Adrenal gland (tissue), 9 donors: ENCODE measurements at regions not wholly inside any gene's neighbourhood (a gene's known extent, or its start where the extent isn't known, plus 50 kb on each side); places are given as distances from the start of the nearest gene placed in this dataset.
A peak's percentile ranks its signal among the peaks of the same experiment; 100 is the strongest.

Experiments
- DNase-seq, 7 donors: peaks; one replicate each; pipeline ENCODE4 v3.0.0-alpha.2; 2019 to 2020
- H3K27ac ChIP-seq, 5 donors: fragments of 200-600 bp; sonication (generic) in 4 of 5; 1 replicate in 3 of 5; 2 replicates in 2 of 5; pipeline versions ENCODE4 v1.5.1 to v1.8.0; 2016 to 2020; ENCODE audit warnings: mild to moderate bottlenecking in 1 of 5
- H3K27me3 ChIP-seq: fragments of 200-600 bp; 2 replicates; pipeline ENCODE4 v1.8.0; 2021
- H3K36me3 ChIP-seq, 2 donors: fragments of 200-600 bp; replicated peaks in 1 of 2; 1 replicate in 1 of 2; 2 replicates in 1 of 2; pipeline versions ENCODE4 v1.5.1 to v1.8.0; 2018 to 2022
- H3K4me1 ChIP-seq, 2 donors: fragments of 200-600 bp; replicated peaks in 1 of 2; 1 replicate in 1 of 2; 2 replicates in 1 of 2; pipeline versions ENCODE4 v1.5.1 to v1.8.0; 2018 to 2021
- H3K4me3 ChIP-seq, 4 donors: fragments of 200-600 bp; sonication (generic) in 3 of 4; one replicate each; pipeline ENCODE4 v1.5.1; 2016 to 2018
- H3K9me3 ChIP-seq, 3 donors: fragments of 200-600 bp; sonication (generic) in 1 of 3; replicated peaks in 1 of 3; 1 replicate in 2 of 3; 2 replicates in 1 of 3; pipeline versions ENCODE4 v1.5.1 to v1.8.0; 2016 to 2021
- CTCF ChIP-seq, 6 experiments: fragments of 450-650 bp in 4 of 6; fragments of 200-600 bp in 2 of 6; sonication (generic) in 1 of 6; IDR thresholded peaks; 1 replicate in 5 of 6; 2 replicates in 1 of 6; pipeline versions ENCODE4 v1.5.1 to v1.8.0; 2016 to 2021; ENCODE audit warnings: antibody characterized with exemption in 6 of 6, mild to moderate bottlenecking in 2 of 6, moderate library complexity in 1 of 6
- POLR2A ChIP-seq, 2 donors: fragments of 450-650 bp; IDR thresholded peaks; one replicate each; pipeline ENCODE4 v1.6.1; 2017; ENCODE audit warnings: antibody characterized with exemption in 2 of 2, mild to moderate bottlenecking in 2 of 2, moderate library complexity in 1 of 2
- WGBS, 4 donors: extraction: QIAGEN DNeasy Blood & Tissue Kit in 2 of 4; methylation state at CpG; one replicate each; pipeline versions ENCODE4 v1.1.5 to v1.1.7; 2013 to 2017; 5-methylcytosine and 5-hydroxymethylcytosine counted together
- intact Hi-C, 2 donors: fragments of 100-400 bp; cut with DNase I; formaldehyde crosslinking; loops; one replicate each; pipeline versions ENCODE4 v1.14.1 to v1.15.0; 2022 to 2023
- donor health status: healthy with polysubstance abuse.
- donor health status: Bipolar disorder and iron deficiency.
- donor health status: DM: yes; HTN: yes; CAD: no.
- donor health status: DM: no; HTN: no; CAD: no.
- donor health status: DM: no; HTN: no; CAD: no.

GRCh38 chr2:66050392-66050791, 384.5 kb upstream of the MEIS1 start:
- no peak for TF ChIP-seq POLR2A (IDR thresholded peaks at IDR 0.05)
- TF ChIP-seq CTCF (IDR thresholded peaks at IDR 0.05) = no peak
- intact Hi-C loops = no loop called here
- 38 to 67% (median 53%) methylated on average over 5 of the region's 5 CpGs for WGBS, 4 donors

GRCh38 chr2:66048667-66049066, 386.3 kb upstream of the MEIS1 start:
- no peak overlapping the region for H3K4me3 ChIP-seq
- H3K4me1 ChIP-seq = no peaks in the 10 kb centered on the region
- 88 to 93% (median 92%) methylated on average over 3 of the region's 3 CpGs for WGBS, 4 donors
- no peaks in the 10 kb centered on the region for H3K36me3 ChIP-seq
- no peaks in the 10 kb centered on the region for H3K27me3 ChIP-seq
- H3K27ac ChIP-seq = no peak overlapping the region
- no peak for DNase-seq
- TF ChIP-seq POLR2A (IDR thresholded peaks at IDR 0.05) (no peak), CTCF (IDR thresholded peaks at IDR 0.05) (no peak)
- intact Hi-C loops = no loop called here
- no peaks in the 10 kb centered on the region for H3K9me3 ChIP-seq

More at GRCh38 chr2:66050392-66050791, 384.5 kb upstream of the MEIS1 start:
- Histone ChIP-seq H3K27me3 (no peaks in the 10 kb centered on the region), H3K27ac (no peak overlapping the region), H3K9me3 (no peaks in the 10 kb centered on the region), H3K36me3 (no peaks in the 10 kb centered on the region), H3K4me3 (no peak overlapping the region), H3K4me1 (no peaks in the 10 kb centered on the region)
- DNase-seq = peak in 1 of 7 donors; percentile 7

GRCh38 chr2:66041902-66042657, 392.8 kb upstream of the MEIS1 start:
- no peak overlapping the region for H3K27ac ChIP-seq
- H3K4me3 ChIP-seq = no peak overlapping the region
- no peaks in the 10 kb centered on the region for H3K4me1 ChIP-seq
- H3K36me3 ChIP-seq = no peaks in the 10 kb centered on the region
- H3K27me3 ChIP-seq = no peaks in the 10 kb centered on the region
- TF ChIP-seq POLR2A (IDR thresholded peaks at IDR 0.05) = no peak
- intact Hi-C loops = no loop called here
- DNase-seq = no peak
- WGBS, 4 donors = 69 to 84% (median 77%) methylated on average over 7 of the region's 7 CpGs
- no peaks in the 10 kb centered on the region for H3K9me3 ChIP-seq

- Histone ChIP-seq H3K4me1 (no peaks in the 10 kb centered on the region), H3K4me3 (no peak overlapping the region), H3K9me3 (no peaks in the 10 kb centered on the region), H3K36me3 (no peaks in the 10 kb centered on the region), H3K27ac (no peak overlapping the region), H3K27me3 (no peaks in the 10 kb centered on the region)
- TF ChIP-seq POLR2A (IDR thresholded peaks at IDR 0.05) = no peak
- no peak for TF ChIP-seq CTCF (IDR thresholded peaks at IDR 0.05)
- no peak for DNase-seq
- 88 to 96% (median 95%) methylated on average over 1 of the region's 1 CpG for WGBS, 4 donors
- intact Hi-C loops = no loop called here
Observed at GRCh38 chr2:66036948-66037347, 398.0 kb upstream of the MEIS1 start.

GRCh38 chr2:66034467-66034866, 400.5 kb upstream of the MEIS1 start:
- Histone ChIP-seq H3K4me1 (no peaks in the 10 kb centered on the region), H3K36me3 (no peaks in the 10 kb centered on the region), H3K4me3 (no peak overlapping the region), H3K9me3 (no peaks in the 10 kb centered on the region), H3K27me3 (no peaks in the 10 kb centered on the region), H3K27ac (no peak overlapping the region)
- TF ChIP-seq POLR2A (IDR thresholded peaks at IDR 0.05) (no peak), CTCF (IDR thresholded peaks at IDR 0.05) (no peak)
- DNase-seq = no peak
- intact Hi-C loops = no loop called here
